PC-9 (cell line): ENCODE measurements at regions not wholly inside any gene's neighbourhood (a gene's known extent, or its start where the extent isn't known, plus 50 kb on each side); places are given as distances from the start of the nearest gene placed in this dataset.
"Not testable (repeated sequence)": the region's sequence is repeated elsewhere in the genome, so short reads cannot be mapped to it uniquely, and the experiment has no call there.

ENCODE experiments used
- BruUV-seq: library from RNA; stranded (reverse); fragments of 400-500 nt; replicated peaks from 2 replicates; lab custom pipeline; 2021; lab: Mats Ljungman, UMichigan
- CTCF ChIA-PET: fragments of 300-600 bp; sonication (Branson Sonifier 250); formaldehyde crosslinking; loops from one replicate; lab custom pipeline; 2022; ENCODE audit warnings: antibody characterized with exemption; lab: Charles Lee
- POLR2A ChIA-PET: fragments of 300-600 bp; sonication (Branson Sonifier 250); formaldehyde crosslinking; loops from one replicate; lab custom pipeline; 2022; ENCODE audit warnings: antibody characterized with exemption; ENCODE audit not compliant: unreplicated experiment; lab: Charles Lee
- DNase-seq, 2 experiments: peaks; one replicate each; pipeline versions ENCODE4 v3.0.0 to v3.0.0-alpha.2; 2015 to 2022; ENCODE audit warnings: mixed read lengths in 1 of 2
- H2AFZ ChIP-seq: fragments of 200-600 bp; sonication (generic); 2 replicates; pipeline ENCODE4 v1.8.1; 2017; ENCODE audit warnings: antibody characterized with exemption
- H3F3A ChIP-seq: fragments of 200-600 bp; sonication (generic); 2 replicates; pipeline ENCODE4 v1.8.1; 2017; ENCODE audit warnings: antibody characterized with exemption, mild to moderate bottlenecking, low read depth; ENCODE audit not compliant: insufficient read depth
- H3K27ac ChIP-seq: fragments of 200-600 bp; sonication (generic); 2 replicates; pipeline ENCODE4 v1.6.1; 2016; ENCODE audit warnings: mixed run types
- H3K27me3 ChIP-seq: fragments of 200-600 bp; sonication (generic); 2 replicates; pipeline ENCODE4 v1.6.1; 2016; ENCODE audit warnings: low read depth, mixed run types; ENCODE audit not compliant: insufficient read depth
- H3K36me3 ChIP-seq: fragments of 200-600 bp; sonication (generic); 2 replicates; pipeline ENCODE4 v1.6.1; 2016; ENCODE audit warnings: low read depth, mixed run types
- H3K4me1 ChIP-seq: fragments of 200-600 bp; sonication (generic); replicated peaks from 2 replicates; pipeline ENCODE4 v1.6.1; 2016; ENCODE audit warnings: mixed run types; ENCODE audit not compliant: insufficient read depth
- H3K4me2 ChIP-seq: fragments of 200-600 bp; sonication (generic); 2 replicates; pipeline ENCODE4 v1.6.1; 2017; ENCODE audit warnings: mixed run types
- H3K4me3 ChIP-seq: fragments of 200-600 bp; sonication (generic); 2 replicates; pipeline ENCODE4 v1.6.1; 2016; ENCODE audit warnings: mixed run types
- H3K79me2 ChIP-seq: fragments of 200-600 bp; sonication (generic); 2 replicates; pipeline ENCODE4 v1.6.1; 2017; ENCODE audit warnings: low read depth, mixed run types
- H3K9me2 ChIP-seq: fragments of 200-600 bp; sonication (generic); 2 replicates; pipeline ENCODE4 v1.8.1; 2017; ENCODE audit warnings: mild to moderate bottlenecking; ENCODE audit not compliant: insufficient read depth
- H3K9me3 ChIP-seq: fragments of 200-600 bp; sonication (generic); 2 replicates; pipeline ENCODE4 v1.8.1; 2016; ENCODE audit warnings: low read depth; ENCODE audit not compliant: insufficient read depth
- H4K20me1 ChIP-seq: fragments of 200-600 bp; sonication (generic); 2 replicates; pipeline ENCODE4 v1.8.1; 2017; ENCODE audit not compliant: insufficient read depth
- CTCF ChIP-seq: fragments of 200-600 bp; sonication (generic); conservative IDR thresholded peaks from 2 replicates; pipeline ENCODE4 v1.6.1; 2017; ENCODE audit warnings: mixed run types, antibody characterized with exemption, mild to moderate bottlenecking, moderate library complexity
- EZH2 ChIP-seq: fragments of 200-600 bp; sonication (generic); IDR thresholded peaks from 2 replicates; pipeline ENCODE4 v1.8.0; 2017; ENCODE audit warnings: antibody characterized with exemption, low read depth
- intact Hi-C: fragments of 100-400 bp; cut with micrococcal nuclease; formaldehyde crosslinking; loops from one replicate; pipeline ENCODE4 v1.10.0; 2022; ENCODE audit not compliant: unreplicated experiment

- H3F3A ChIP-seq, H3K36me3 ChIP-seq, H3K4me3 ChIP-seq, H3K9me3 ChIP-seq, H3K27me3 ChIP-seq, H3K27ac ChIP-seq, H4K20me1 ChIP-seq, CTCF ChIA-PET, H2AFZ ChIP-seq, DNase-seq, intact Hi-C loops, H3K79me2 ChIP-seq, H3K4me2 ChIP-seq, BruUV-seq, H3K4me1 ChIP-seq, H3K9me2 ChIP-seq: not testable (repeated sequence)
- POLR2A ChIA-PET: interaction anchor here (0.7 kb wide), 1 partner anchor 291 kb away, joined by 3 read pairs; no protein-coding TSS in a partner anchor
Observed at GRCh38 chr4:73671348-73671747, 51.1 kb upstream of the RASSF6 start.

GRCh38 chr4:73673286-73673685, 53.0 kb upstream of the RASSF6 start:
- BruUV-seq: no TSS peak
- TF ChIP-seq CTCF: no peak
- no peak for TF ChIP-seq EZH2
- Histone ChIP-seq H3K27ac (no peak overlapping the region), H3K4me2 (no peak overlapping the region), H3K36me3 (no peaks in the 10 kb centered on the region), H3K79me2 (no peaks in the 10 kb centered on the region), H3K4me3 (no peak overlapping the region), H4K20me1 (no peaks in the 10 kb centered on the region), H3F3A (peaks cover 16% of the 10 kb centered on the region), H3K9me2 (no peaks in the 10 kb centered on the region), H3K27me3 (no peaks in the 10 kb centered on the region), H3K4me1 (peaks cover 24% of the 10 kb centered on the region), H3K9me3 (no peaks in the 10 kb centered on the region), H2AFZ (no peak overlapping the region)
- POLR2A ChIA-PET: no interaction called here
- CTCF ChIA-PET: interaction anchor here (0.6 kb wide), 1 partner anchor 38 kb away, joined by 4 read pairs; no protein-coding TSS in a partner anchor
- intact Hi-C loops: no loop called here
- DNase-seq: no peak

GRCh38 chr4:73674451-73674919, 54.2 kb upstream of the RASSF6 start:
- Histone ChIP-seq H3K4me3 (no peak overlapping the region), H3K79me2 (no peaks in the 10 kb centered on the region), H3K4me2 (no peak overlapping the region), H3K27ac (no peak overlapping the region), H3K9me2 (no peaks in the 10 kb centered on the region), H3K27me3 (no peaks in the 10 kb centered on the region), H4K20me1 (no peaks in the 10 kb centered on the region), H3K9me3 (no peaks in the 10 kb centered on the region), H3K4me1 (peaks cover 24% of the 10 kb centered on the region), H3K36me3 (no peaks in the 10 kb centered on the region), H3F3A (peaks cover 16% of the 10 kb centered on the region), H2AFZ (no peak overlapping the region)
- TF ChIP-seq CTCF (no peak), EZH2 (no peak)
- intact Hi-C loops: no loop called here
- CTCF ChIA-PET: no interaction called here
- BruUV-seq: no TSS peak
- POLR2A ChIA-PET: no interaction called here
- no peak for DNase-seq

- no peaks in the 10 kb centered on the region for H3K9me2 ChIP-seq
- peak overlapping the region; percentile 50; the same call in 1 of the 2 replicates for H3K4me2 ChIP-seq
- TF ChIP-seq CTCF (no peak), EZH2 (no peak)
- H3K36me3 ChIP-seq: no peaks in the 10 kb centered on the region
- H4K20me1 ChIP-seq: no peaks in the 10 kb centered on the region
- no peaks in the 10 kb centered on the region for H3K9me3 ChIP-seq
- peaks cover 24% of the 10 kb centered on the region for H3K4me1 ChIP-seq
- H3K27me3 ChIP-seq: no peaks in the 10 kb centered on the region
- no peak overlapping the region for H2AFZ ChIP-seq
- H3F3A ChIP-seq: peaks cover 16% of the 10 kb centered on the region
- POLR2A ChIA-PET: interaction anchor here (1.0 kb wide), 1 partner anchor 29 kb away, joined by 4 read pairs; no protein-coding TSS in a partner anchor
- H3K4me3 ChIP-seq: no peak overlapping the region
- H3K79me2 ChIP-seq: no peaks in the 10 kb centered on the region
- no TSS peak for BruUV-seq
- CTCF ChIA-PET: no interaction called here
- DNase-seq: no peak
- peak overlapping the region; percentile 94 for H3K27ac ChIP-seq
- intact Hi-C loops: loop anchor here (2.0 to 5.0 kb wide), 2 partner anchors 29 to 67 kb away; partner anchors contain the start of gene CXCL8
Observed at GRCh38 chr4:73675623-73676022, 55.4 kb upstream of the RASSF6 start.
